ENCODE measurements at regions not wholly inside any gene's neighbourhood (a gene's known extent, or its start where the extent isn't known, plus 50 kb on each side); places are given as distances from the start of the nearest gene placed in this dataset.

DNA sequence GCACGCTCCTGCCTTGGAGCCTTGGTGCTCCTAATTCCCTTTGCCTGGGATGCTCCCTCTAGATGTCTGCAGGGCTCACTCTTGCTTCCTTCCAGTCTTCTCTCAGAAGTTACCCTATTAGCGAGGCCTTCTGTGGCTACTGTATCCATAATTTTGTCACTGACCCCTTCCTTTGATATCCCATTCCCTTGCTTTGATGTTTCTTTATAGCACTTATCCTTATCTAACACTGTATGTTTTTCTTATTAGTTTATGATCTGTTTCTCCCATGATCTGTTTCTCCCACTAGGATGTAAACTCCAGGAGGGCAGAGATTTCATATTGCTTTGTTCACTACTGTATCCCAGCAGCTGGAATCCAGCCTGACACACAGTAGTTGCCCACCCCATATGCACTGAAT is 263.4 kb downstream of the FOXD2 start:
- DNase-seq (ENCODE audit: low read depth, low spot score): no peak

DNA sequence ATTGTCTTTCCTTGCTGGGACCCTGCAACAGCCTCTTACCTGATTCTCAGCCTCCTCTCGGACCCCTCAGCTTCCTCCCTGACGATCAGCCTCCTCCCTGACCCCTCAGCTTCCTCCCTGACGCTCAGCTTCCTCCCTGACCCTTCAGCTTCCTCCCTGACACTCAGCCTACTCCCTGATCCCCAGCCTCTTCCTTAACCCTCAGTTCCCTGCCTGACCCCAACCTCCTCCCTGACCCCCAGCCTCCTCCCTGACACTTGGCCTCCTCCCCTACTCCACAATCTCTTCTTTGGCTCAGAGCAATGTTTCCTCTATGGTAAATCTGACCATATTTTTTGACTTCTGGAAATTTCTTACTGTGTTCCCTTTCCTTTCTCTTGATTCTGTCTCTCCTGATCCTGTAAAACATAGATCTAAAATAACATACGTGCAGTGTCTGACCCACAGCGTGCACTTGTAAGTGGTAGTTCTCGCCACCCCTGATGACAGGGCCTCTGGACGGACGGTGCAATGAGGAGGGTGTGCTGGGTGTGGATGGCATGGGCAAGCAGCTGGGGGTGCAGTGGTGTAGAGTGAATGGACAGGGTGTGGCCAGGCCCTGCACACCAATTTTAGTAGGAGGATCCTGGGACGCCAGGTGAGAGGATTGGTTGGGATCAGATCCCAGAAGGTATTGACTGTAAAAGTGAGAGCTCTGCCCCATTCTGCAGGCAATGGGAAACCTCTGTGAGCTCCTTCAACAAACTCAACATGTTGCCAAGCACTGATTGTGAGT is 264.1 kb downstream of the FOXD2 start:
- no peak for DNase-seq (ENCODE audit: low read depth, low spot score)

DNA sequence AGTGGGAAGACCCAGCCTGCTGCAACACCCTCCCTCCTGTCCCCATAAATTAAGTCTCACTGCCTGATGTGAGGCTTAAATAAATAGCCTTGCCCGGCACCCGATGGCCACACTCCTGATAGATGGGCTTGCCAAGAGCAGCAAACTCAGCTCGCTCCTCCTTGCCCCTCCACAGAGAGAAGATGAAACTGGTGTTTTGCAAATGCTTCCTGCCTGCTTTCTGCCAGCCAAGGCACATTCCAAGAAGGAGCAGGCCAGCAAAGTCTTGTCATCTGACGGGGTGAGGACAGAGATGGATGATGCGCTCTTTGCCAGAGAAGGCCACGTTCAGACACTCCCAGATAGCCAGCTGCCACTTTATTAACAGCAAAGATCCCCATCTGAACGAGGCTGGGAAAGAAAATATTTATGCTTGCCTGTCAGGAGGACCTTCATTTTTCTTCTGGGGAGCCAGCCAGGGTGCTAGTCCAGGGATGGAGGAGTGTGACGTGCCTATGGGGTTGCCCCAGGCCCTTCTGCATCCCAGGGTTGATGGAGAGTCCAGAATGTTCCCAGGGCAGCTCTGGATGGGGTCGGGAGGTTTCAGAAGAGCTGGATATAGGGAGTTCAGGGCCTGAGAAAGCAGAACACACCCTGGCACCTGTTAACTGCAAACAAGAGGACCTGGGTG is 265.4 kb downstream of the FOXD2 start:
- DNase-seq (ENCODE audit: low read depth, low spot score): no peak

DNA sequence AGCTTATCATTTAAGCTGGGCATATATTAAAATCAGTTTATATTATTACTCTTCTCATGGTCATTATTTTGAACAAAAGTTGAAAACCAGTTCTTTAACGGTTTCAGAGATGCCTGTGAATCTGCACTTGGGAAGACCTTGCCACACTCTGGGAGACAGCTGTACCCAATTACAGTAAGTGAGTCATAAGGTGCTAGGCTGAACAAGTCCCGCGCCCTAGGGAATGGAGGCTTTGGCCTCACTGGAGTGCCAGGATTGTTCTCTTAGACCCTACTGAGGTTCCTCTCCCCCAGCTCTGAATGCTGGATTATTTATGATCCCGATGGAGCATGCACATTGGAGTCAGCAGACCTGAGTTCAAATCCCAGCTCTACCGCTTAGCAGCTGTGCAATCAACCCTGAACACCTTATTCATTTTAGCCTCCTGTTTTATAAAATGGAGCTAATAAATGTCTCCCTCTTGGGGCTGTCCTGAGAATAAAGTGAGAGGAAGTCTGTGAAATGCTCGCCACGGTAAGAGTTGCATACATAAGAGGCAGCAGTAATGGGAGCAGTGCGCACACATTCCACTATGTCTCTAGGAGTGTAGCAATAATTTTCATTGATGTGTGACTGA is 266.2 kb downstream of the FOXD2 start:
- no peak for DNase-seq (ENCODE audit: low read depth, low spot score)

DNA sequence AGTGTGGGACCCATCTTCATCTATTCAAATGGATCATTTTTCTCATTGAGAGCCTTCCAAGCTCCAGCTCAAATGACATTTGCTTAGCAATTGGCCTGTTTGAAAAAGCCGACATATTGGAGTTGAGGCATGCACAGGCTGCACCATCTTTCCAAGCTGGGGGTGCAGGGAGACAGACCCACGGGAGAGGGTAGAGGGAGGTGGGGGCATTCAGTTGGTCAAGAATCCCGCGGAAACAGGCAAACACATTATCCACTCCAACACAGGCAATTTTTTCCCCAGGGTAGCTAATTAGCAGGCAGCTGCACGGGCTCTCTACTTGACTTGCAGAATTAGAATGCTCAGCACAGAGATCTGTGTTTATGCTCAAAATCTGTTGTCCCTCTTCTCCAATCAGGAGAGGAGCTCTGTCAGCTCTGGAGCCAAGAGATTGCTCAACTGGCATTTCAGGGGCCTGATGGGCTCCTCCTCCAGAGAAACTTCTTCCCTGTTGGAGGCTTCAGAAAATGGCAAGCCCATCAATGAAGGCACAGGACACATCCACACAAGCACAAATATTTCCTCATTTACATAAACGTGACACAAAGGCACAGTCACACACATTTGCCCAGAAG is 267.8 kb downstream of the FOXD2 start:
- no peak for DNase-seq (ENCODE audit: low read depth, low spot score)

DNA sequence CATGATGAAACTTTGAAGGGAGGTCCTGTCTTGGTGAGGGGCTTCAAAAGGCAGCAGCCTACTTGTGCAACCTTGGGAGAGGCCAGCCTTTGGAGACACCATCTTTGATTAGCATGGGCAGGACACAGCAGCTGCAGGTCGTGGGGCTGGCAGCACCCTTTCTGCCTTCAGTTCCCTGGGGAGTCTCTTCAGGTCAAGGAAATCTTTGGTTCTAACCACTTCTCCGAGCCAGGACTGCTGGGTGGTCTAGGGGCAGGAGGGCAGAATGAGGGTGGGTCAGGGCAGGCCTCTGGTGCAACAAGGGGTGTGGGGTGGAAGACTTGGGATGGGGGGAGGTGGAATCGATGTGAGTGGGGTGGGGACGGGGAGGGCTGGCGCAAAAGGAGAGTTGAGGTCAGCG is 269.7 kb downstream of the FOXD2 start:
- DNase-seq (ENCODE audit: low read depth, low spot score): no peak

DNA sequence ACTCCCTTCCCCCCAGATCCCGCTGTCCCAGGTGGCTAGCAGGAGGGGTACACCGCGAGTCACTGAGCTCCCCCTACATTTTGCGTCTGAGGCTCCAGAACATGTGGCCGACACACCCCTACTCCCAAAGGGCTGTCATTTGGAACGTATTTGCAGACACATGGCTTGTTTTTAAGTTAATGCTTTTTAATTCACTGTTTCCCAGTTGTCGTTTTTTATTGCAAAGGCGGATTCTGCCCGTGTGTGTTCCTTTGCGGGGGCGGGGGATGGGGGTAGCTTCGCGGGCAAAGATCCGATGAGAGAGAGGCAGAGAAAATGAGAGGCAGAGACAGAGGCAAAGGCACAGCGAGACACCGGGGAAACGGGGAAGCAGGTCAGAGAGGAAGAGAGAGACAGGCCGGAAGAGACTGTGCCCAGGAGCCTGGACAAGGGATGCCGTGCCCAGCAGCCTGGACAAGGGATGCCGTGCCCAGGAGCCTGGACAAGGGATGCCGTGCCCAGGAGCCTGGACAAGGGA is 270.2 kb downstream of the FOXD2 start:
- no peak for DNase-seq (ENCODE audit: low read depth, low spot score)

DNA sequence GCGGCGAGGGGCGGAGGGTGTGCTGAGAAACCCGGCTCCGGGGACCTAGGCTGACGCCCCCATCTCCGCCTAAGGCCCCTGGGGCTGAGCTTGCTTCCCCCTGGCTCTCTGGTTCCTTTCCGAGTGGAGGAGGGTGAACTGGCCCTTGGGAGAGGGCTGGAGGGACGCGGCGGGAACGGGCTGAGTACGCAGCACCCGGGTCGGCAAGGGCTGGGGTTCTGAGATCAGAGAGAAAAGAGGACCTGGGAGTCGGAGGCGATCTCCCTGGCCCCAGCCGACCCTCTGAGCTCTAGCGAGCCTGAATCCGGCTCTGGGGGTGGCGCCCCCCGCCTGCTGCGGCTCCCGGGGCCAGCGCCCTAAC is 270.8 kb downstream of the FOXD2 start:
- DNase-seq (ENCODE audit: low read depth, low spot score): no peak

DNA sequence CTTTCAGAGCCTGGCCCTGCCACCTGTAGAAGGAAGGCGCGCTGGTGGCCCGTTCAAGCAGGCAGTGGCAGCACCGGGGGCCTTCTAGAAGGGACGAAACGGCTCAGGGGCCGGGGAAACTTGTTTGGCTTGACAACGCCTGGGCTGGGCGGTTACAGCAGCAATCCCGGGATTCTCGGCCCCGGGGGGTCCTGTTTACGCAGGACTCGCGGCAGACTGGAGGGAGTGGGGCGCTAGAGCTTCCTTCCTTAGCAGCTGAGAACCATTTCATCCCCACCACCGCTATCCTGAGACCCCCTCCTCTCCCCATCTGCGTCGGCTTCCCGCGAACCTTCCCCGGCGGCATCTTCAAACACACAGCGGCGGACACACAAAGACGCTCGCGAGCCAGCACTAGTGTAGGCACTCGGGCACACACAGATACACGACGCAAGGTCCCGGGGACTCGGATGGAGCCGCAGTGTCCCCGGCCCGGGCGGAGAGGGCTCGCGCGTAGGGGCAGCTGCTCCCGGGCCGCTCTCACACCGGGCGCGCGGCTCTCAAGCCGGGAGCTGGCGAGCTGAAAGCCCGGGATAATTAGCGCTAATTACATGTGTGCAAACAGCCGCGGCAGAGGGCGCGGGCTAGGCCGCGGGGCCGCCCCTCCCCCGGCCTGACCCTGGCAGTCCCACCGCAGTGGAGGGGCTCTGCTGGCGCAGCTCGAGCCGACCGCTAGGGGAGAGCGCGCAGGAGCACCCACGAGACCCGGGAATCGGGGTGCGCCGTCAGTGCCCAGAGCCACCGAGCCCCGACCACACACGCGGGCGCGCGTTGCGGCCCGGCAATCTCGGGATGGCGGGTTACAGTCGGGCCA is 271.4 kb downstream of the FOXD2 start:
- DNase-seq (ENCODE audit: low read depth, low spot score): no peak

DNA sequence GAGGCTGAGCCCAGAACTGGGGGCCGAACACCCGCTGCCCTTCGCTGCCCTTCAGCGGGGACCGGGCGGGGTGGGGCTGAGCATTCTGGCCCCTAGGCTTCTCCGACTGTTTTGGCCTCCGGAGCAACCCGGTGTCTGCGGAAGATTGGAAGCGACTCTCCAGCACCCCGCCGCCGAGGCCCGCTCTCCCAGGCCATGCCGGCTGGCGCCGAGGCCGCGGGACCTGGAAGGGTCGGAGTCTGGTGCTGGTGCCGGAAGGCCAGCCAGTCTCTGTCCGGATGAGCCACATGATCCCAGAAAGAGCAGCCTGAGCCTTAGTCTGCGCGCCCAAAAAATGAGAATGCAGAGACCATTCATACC is 272.0 kb downstream of the FOXD2 start:
- no peak for DNase-seq (ENCODE audit: low read depth, low spot score)

DNA sequence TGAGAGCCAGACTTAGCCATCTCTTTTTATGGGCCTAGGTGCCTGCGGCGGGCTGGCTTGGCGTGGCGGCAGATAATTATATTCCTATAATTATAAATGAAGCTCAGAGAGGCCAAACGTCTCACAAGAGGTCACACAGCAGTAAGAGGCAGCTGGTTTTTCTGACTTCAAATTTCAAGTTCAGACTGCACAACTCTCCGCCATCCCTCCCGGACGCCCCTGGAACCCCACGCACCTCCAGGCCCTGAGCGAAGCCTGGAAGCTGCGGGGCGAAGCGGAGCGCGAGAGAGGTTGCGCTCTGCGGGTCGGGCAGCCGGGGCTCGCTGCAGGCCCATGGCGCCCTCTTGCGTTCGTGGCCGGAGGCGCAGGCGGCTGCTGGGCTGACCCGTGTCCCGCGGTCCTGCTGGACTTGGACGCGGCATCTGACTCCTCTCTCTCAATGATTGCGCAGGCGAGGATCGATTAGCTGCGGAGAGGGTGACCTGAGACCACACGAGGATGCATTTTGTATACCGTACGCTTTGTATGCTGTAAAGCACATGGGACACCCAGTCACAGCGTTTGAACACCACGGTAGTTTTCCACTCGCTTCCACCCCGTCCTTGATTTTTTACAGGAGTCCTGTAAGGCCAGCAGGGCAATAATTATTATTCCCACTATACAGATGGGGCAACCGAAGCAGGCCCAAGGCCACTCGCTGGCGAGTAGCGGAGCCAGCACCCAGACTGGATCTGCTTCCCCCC is 272.7 kb downstream of the FOXD2 start:
- DNase-seq (ENCODE audit: low read depth, low spot score): peak; percentile 37

Measured in activated CD4-positive, CD25-positive, alpha-beta regulatory T cell treated with anti-CD3 and anti-CD28 coated beads, Interleukin-2, amount 50 U/mL, for 16 hours (primary cell).